Loucy (cell line): ENCODE measurements at regions not wholly inside any gene's neighbourhood (a gene's known extent, or its start where the extent isn't known, plus 50 kb on each side); places are given as distances from the start of the nearest gene placed in this dataset.

Experiments used
- EZH2phosphoT487 ChIP-seq: fragments of 200-600 bp; IDR thresholded peaks from 2 replicates; pipeline ENCODE4 v1.6.1; 2018; ENCODE audit warnings: antibody characterized with exemption, mild to moderate bottlenecking, moderate library complexity, borderline replicate concordance
- TF ChIP-seq, protein P1 (sequence below): fragments of 200-600 bp; sonication (generic); conservative IDR thresholded peaks from 2 replicates; pipeline ENCODE4 v1.5.1; 2014; ENCODE audit warnings: mild to moderate bottlenecking, antibody characterized with exemption, low read length

DNA sequence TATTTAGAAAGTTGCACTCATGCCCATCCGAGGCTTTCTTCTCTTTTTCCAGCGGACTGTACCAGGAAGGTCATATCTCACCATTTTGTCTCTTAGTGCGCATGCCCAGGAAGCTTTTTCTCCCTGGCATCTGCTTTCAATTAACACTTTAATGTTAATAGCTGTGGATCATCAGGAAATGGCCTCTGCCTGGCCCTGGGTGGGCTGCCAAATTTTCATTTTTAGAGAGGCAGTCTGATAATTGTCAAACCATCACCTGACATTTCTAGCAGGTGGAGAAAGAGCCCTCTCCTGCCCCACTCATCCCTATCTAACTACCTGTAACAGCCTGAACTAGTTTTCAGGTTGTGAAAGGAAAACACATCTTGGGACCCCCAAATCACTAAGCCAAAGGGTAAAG is 257.4 kb upstream of the LRRC4C start:
- TF ChIP-seq, protein P1, sequence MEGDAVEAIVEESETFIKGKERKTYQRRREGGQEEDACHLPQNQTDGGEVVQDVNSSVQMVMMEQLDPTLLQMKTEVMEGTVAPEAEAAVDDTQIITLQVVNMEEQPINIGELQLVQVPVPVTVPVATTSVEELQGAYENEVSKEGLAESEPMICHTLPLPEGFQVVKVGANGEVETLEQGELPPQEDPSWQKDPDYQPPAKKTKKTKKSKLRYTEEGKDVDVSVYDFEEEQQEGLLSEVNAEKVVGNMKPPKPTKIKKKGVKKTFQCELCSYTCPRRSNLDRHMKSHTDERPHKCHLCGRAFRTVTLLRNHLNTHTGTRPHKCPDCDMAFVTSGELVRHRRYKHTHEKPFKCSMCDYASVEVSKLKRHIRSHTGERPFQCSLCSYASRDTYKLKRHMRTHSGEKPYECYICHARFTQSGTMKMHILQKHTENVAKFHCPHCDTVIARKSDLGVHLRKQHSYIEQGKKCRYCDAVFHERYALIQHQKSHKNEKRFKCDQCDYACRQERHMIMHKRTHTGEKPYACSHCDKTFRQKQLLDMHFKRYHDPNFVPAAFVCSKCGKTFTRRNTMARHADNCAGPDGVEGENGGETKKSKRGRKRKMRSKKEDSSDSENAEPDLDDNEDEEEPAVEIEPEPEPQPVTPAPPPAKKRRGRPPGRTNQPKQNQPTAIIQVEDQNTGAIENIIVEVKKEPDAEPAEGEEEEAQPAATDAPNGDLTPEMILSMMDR: no peak
- no peak for TF ChIP-seq EZH2phosphoT487
